AG04449 (cell line): ENCODE measurements at regions not wholly inside any gene's neighbourhood (a gene's known extent, or its start where the extent isn't known, plus 50 kb on each side); places are given as distances from the start of the nearest gene placed in this dataset.
A peak's percentile ranks its signal among the peaks of the same experiment; 100 is the strongest.

Experiments used
- CTCF ChIA-PET: fragments of 350-600 bp; formaldehyde crosslinking; extraction: SDS; loops from one replicate; lab custom pipeline; 2021; ENCODE audit warnings: antibody characterized with exemption; lab: Yijun Ruan, JAX
- POLR2A ChIA-PET: fragments of 400-600, 350-600 bp; formaldehyde crosslinking; extraction: SDS; loops from one replicate; lab custom pipeline; 2020; ENCODE audit warnings: antibody characterized with exemption, inconsistent platforms; lab: Yijun Ruan, JAX
- DNase-seq: peaks from one replicate; pipeline ENCODE4 v3.0.0-alpha.2; 2010; ENCODE audit warnings: low read depth, low spot score
- H3K4me3 ChIP-seq: 2 replicates; pipeline ENCODE4 v1.5.1; 2011; ENCODE audit warnings: low read depth, mild to moderate bottlenecking, control low read depth, low read length
- CTCF ChIP-seq: IDR thresholded peaks from one replicate; pipeline ENCODE4 v1.5.1; 2011; ENCODE audit warnings: mild to moderate bottlenecking, moderate library complexity, low read length, control low read depth, inconsistent platforms; ENCODE audit not compliant: insufficient read depth; ENCODE audit errors: missing control alignments

GRCh38 chr15:39183164-39183881, 397.6 kb upstream of the THBS1 start:
- no peak for DNase-seq
- no peak for TF ChIP-seq CTCF
- ChIA-PET CTCF (interaction anchor here (0.8 kb wide), 1 partner anchor 11 kb away, joined by 3 read pairs; no protein-coding TSS in a partner anchor), POLR2A (no interaction called here)
- no peak overlapping the region for H3K4me3 ChIP-seq

DNA sequence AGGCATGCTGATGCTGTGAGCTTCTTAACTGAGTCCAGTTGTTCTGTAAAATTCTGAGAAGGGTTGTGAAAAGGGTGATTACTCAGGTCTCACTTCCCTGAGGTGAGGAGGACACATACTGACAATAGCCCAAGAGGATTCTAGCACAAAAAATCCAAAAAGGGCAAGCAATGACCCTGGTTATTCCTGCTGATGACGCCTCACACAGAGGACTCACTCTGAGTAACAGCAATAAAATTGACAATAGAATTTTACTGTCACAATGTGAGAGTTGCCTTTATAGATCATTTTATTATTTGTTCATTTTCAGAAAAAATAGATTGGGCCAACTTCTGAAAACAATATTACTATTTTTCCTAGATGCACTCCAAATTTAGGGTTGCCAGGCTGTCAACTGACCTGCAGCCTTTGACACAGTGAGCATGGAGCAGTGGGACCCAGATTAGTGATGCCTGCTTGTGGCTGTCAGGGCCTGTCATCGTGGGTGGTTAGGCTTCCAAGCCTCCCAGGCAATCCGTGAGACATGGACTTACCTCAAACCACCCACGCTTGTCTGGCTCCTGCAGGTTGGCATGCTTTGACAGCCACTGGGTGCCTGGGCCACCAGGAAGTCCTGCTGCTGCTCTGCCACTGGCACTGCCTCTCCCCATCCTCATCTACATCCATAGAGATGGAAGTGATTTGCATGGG, 396.0 kb upstream of the THBS1 start:
- no peak for DNase-seq
- CTCF ChIA-PET = interaction anchor here (1.2 kb wide), 1 partner anchor 13 kb away, joined by 3 read pairs; no protein-coding TSS in a partner anchor
- no peak for TF ChIP-seq CTCF
- no peak overlapping the region for H3K4me3 ChIP-seq
- POLR2A ChIA-PET = no interaction called here

- ChIA-PET CTCF (interaction anchor here (0.7 to 1.9 kb wide), 2 partner anchors 392 to 489 kb away, joined by 3 to 6 read pairs; no protein-coding TSS in a partner anchor), POLR2A (interaction anchor here (0.6 to 4.0 kb wide), 3 partner anchors 23 to 393 kb away, joined by 3 to 22 read pairs (median 4); partner anchors contain the start of gene THBS1)
- TF ChIP-seq CTCF = no peak
- no peak for DNase-seq
- no peak overlapping the region for H3K4me3 ChIP-seq
Observed at GRCh38 chr15:39188314-39188713, 392.6 kb upstream of the THBS1 start.

GRCh38 chr15:39188930-39189329, 391.9 kb upstream of the THBS1 start:
- CTCF ChIA-PET = interaction anchor here (0.7 to 2.4 kb wide), 3 partner anchors 17 to 489 kb away, joined by 3 to 6 read pairs (median 5); no protein-coding TSS in a partner anchor
- POLR2A ChIA-PET = interaction anchor here (1.2 to 4.0 kb wide), 3 partner anchors 24 to 393 kb away, joined by 3 to 22 read pairs (median 4); partner anchors contain the start of gene THBS1

DNA sequence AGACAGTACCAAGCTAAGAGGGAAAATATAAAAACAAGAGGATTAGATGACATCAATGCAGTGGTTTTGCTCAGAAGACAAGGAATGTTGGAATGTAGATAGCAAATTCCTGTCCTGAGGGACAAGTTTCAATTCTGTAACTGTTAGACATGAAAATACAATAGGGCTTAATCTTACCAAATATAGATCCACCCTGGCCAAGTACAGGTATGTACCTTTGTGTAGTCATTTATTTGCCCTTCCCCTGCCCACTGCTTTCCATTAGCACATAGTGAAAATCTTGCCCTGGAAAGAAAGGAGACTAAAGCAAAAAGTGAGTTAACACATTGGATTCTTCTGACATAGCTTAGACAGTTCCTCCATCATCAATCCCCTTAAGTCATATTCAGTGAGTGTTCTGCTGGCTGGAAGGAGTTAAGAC, 389.0 kb upstream of the THBS1 start:
- no peak for DNase-seq
- ChIA-PET POLR2A (interaction anchor here (0.6 to 4.1 kb wide), 7 partner anchors 11 to 394 kb away, joined by 3 to 33 read pairs (median 3); partner anchors contain the start of gene THBS1), CTCF (interaction anchor here (1.3 to 1.7 kb wide), 2 partner anchors 11 to 388 kb away, joined by 3 to 5 read pairs; no protein-coding TSS in a partner anchor)
- no peak for TF ChIP-seq CTCF
- H3K4me3 ChIP-seq = no peak overlapping the region

More at GRCh38 chr15:39188930-39189329, 391.9 kb upstream of the THBS1 start:
- peak; percentile 77 for DNase-seq
- H3K4me3 ChIP-seq = no peak overlapping the region
- TF ChIP-seq CTCF = no peak
